B cell (primary cell): ENCODE measurements at regions not wholly inside any gene's neighbourhood (a gene's known extent, or its start where the extent isn't known, plus 50 kb on each side); places are given as distances from the start of the nearest gene placed in this dataset.

Source experiments
- ATAC-seq: fragments of 200-7000 bp; cut with Tn5 transposase; one replicate; pipeline ENCODE4 v1.10.0; 2021; ENCODE audit warnings: low read depth, mild to moderate bottlenecking, moderate number of reproducible peaks, moderate library complexity
- CTCF ChIA-PET: fragments of 350-600 bp; sonication (Branson Sonifier 250); formaldehyde crosslinking; loops from one replicate; lab custom pipeline; 2021; ENCODE audit warnings: antibody characterized with exemption, inconsistent platforms; lab: Charles Lee
- POLR2A ChIA-PET: fragments of 350-600 bp; sonication (Branson Sonifier 250); formaldehyde crosslinking; loops from one replicate; lab custom pipeline; 2021; ENCODE audit warnings: antibody characterized with exemption; lab: Charles Lee
- DNase-seq: peaks from one replicate; pipeline ENCODE4 v3.0.0; 2013
- H2AFZ ChIP-seq: 2 replicates; pipeline ENCODE4 v1.6.1; 2012; ENCODE audit warnings: mild to moderate bottlenecking, low read depth, low read length; ENCODE audit not compliant: insufficient read depth, poor library complexity, severe bottlenecking
- H3K27ac ChIP-seq, 2 donors: 1 replicate in 1 of 2; 2 replicates in 1 of 2; pipeline ENCODE4 v1.5.1; 2012 to 2013; ENCODE audit warnings: low read length in 2 of 2, mild to moderate bottlenecking in 2 of 2, moderate library complexity in 1 of 2
- H3K27me3 ChIP-seq, 4 experiments: fragments of 200-600 bp in 1 of 4; sonication (generic) in 1 of 4; replicated peaks in 1 of 4; 1 replicate in 2 of 4; 2 replicates in 2 of 4; pipeline versions ENCODE4 v1.6.1 to v1.7.0; 2013 to 2016; ENCODE audit warnings: low read length in 3 of 4, mild to moderate bottlenecking in 2 of 4, mixed read lengths in 1 of 4, moderate library complexity in 1 of 4; ENCODE audit not compliant: insufficient read depth in 4 of 4, control insufficient read depth in 3 of 4; ENCODE audit errors: control extremely low read depth in 1 of 4
- H3K36me3 ChIP-seq, 2 experiments: replicated peaks in 1 of 2; 1 replicate in 1 of 2; 2 replicates in 1 of 2; pipeline versions ENCODE4 v1.6.1 to v1.7.1; 2013; ENCODE audit warnings: low read length in 1 of 2; ENCODE audit not compliant: insufficient read depth in 2 of 2, control insufficient read depth in 1 of 2; ENCODE audit errors: control extremely low read depth in 1 of 2, extremely low read depth in 1 of 2
- H3K4me1 ChIP-seq, 2 donors: fragments of 200-600 bp in 1 of 2; sonication (generic) in 1 of 2; 1 replicate in 1 of 2; 2 replicates in 1 of 2; pipeline versions ENCODE4 v1.5.1 to v1.6.1; 2013 to 2017; ENCODE audit warnings: low read length in 2 of 2; ENCODE audit not compliant: control insufficient read depth in 2 of 2, insufficient read depth in 2 of 2
- H3K4me2 ChIP-seq: replicated peaks from 2 replicates; pipeline ENCODE3; 2012; ENCODE audit warnings: mild to moderate bottlenecking, low read depth, low read length; ENCODE audit not compliant: poor library complexity, severe bottlenecking
- H3K4me3 ChIP-seq, 5 experiments: fragments of 200-600 bp in 1 of 5; sonication (generic) in 1 of 5; 1 replicate in 3 of 5; 2 replicates in 2 of 5; pipeline versions ENCODE4 v1.5.1 to v1.7.0; 2011 to 2016; ENCODE audit warnings: low read length in 4 of 5, mild to moderate bottlenecking in 4 of 5, low read depth in 2 of 5, control low read depth in 1 of 5, moderate library complexity in 1 of 5; ENCODE audit not compliant: insufficient read depth in 1 of 5; ENCODE audit errors: control extremely low read depth in 1 of 5, extremely low read depth in 1 of 5
- H3K79me2 ChIP-seq: fragments of 200-600 bp; sonication (generic); one replicate; pipeline ENCODE4 v1.6.0; 2016; ENCODE audit warnings: low read length; ENCODE audit not compliant: control insufficient read depth, insufficient read depth
- H3K9ac ChIP-seq: fragments of 200-600 bp; sonication (generic); 2 replicates; pipeline ENCODE4 v1.6.1; 2017; ENCODE audit warnings: mild to moderate bottlenecking, low read length, moderate library complexity
- H3K9me3 ChIP-seq, 3 donors: one replicate each; pipeline versions ENCODE4 v1.6.1 to v1.7.1; 2013; ENCODE audit warnings: low read length in 2 of 3; ENCODE audit not compliant: control insufficient read depth in 2 of 3, insufficient read depth in 1 of 3; ENCODE audit errors: control extremely low read depth in 1 of 3
- H4K20me1 ChIP-seq: 2 replicates; pipeline ENCODE4 v1.6.0; 2012; ENCODE audit warnings: mild to moderate bottlenecking, low read length; ENCODE audit not compliant: insufficient read depth, control insufficient read depth, poor library complexity, severe bottlenecking
- H3K27ac Mint-ChIP-seq: one replicate; pipeline ENCODE4 v1.8.0; 2021; ENCODE audit warnings: mixed read lengths
- H3K27me3 Mint-ChIP-seq: one replicate; pipeline ENCODE4 v1.8.0; 2021; ENCODE audit warnings: mixed read lengths
- H3K4me1 Mint-ChIP-seq: one replicate; pipeline ENCODE4 v1.8.0; 2021; ENCODE audit warnings: mixed read lengths
- H3K4me3 Mint-ChIP-seq: one replicate; pipeline ENCODE4 v1.8.0; 2021; ENCODE audit warnings: mixed read lengths
- H3K9me3 Mint-ChIP-seq: one replicate; pipeline ENCODE4 v1.8.0; 2022; ENCODE audit warnings: mixed read lengths; ENCODE audit not compliant: insufficient read depth
- CTCF ChIP-seq: fragments of 200-600 bp; IDR thresholded peaks from one replicate; pipeline ENCODE4 v1.8.0; 2022; ENCODE audit warnings: antibody characterized with exemption, mild to moderate bottlenecking
- EZH2 ChIP-seq: IDR thresholded peaks from 2 replicates; pipeline ENCODE4 v1.6.1; 2012; ENCODE audit warnings: borderline replicate concordance, low read depth, mild to moderate bottlenecking, moderate library complexity, low read length; ENCODE audit not compliant: insufficient read depth, poor library complexity, severe bottlenecking
- WGBS: methylation state at CpG from one replicate; pipeline ENCODE4 v1.1.5; 2013; ENCODE audit warnings: missing lambda C conversion rate; ENCODE audit not compliant: insufficient coverage; 5-methylcytosine and 5-hydroxymethylcytosine counted together
- intact Hi-C: fragments of 100-400 bp; cut with micrococcal nuclease; formaldehyde crosslinking; loops from one replicate; pipeline ENCODE4 v1.10.0; 2022

DNA sequence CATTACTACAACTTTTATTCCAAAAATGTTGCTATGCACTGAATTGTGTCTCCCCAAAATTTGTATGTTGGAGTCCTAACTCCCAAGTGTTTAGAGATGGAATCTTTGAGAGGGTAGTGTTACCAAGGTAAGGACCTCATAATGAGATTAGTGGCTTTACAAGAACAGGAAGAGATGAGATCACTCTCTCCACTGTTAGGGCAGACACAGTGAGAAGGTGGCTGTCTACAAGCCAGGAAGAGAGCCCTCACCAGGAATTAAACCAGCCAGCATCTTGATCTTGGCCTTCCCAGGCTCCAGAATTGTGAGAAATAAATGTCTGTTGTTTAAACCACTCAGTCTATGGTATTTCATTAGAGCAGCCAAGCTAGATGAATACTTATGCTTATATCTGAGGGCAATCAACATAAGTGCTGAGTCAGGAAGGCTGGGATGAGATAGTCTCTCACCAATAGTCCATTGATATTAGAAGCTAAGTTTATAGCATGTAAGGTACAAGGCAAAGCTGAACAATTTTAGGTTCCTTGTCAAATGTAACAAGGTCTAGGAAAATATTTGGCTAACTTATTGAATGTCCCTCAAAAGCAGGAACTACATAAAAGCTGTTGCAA is 317.6 kb upstream of the REG3G start:
- Histone ChIP-seq H3K9me3 (peaks cover 0 to 3% (median 0%) of the 10 kb centered on the region in 3 donors), H3K9ac (no peak overlapping the region), H2AFZ (no peak overlapping the region), H4K20me1 (no peaks in the 10 kb centered on the region), H3K79me2 (no peaks in the 10 kb centered on the region), H3K27me3 (no peaks in the 10 kb centered on the region), H3K4me2 (no peak overlapping the region), H3K4me1 (no peaks in the 10 kb centered on the region), H3K27ac (no peak overlapping the region), H3K36me3 (no peaks in the 10 kb centered on the region), H3K4me3 (no peak overlapping the region)
- Mint-ChIP-seq H3K4me3 (no peak overlapping the region), H3K4me1 (no peaks in the 10 kb centered on the region), H3K9me3 (no peaks in the 10 kb centered on the region), H3K27ac (no peak overlapping the region), H3K27me3 (no peaks in the 10 kb centered on the region)
- ChIA-PET POLR2A (no interaction called here), CTCF (no interaction called here)
- intact Hi-C loops, result no loop called here
- ATAC-seq, result no peak
- TF ChIP-seq EZH2 (no peak), CTCF (no peak)
- no peak for DNase-seq

GRCh38 chr2:78710632-78711375 is 314.7 kb upstream of the REG3G start:
- Mint-ChIP-seq H3K27me3 (no peaks in the 10 kb centered on the region), H3K9me3 (no peaks in the 10 kb centered on the region), H3K4me1 (no peaks in the 10 kb centered on the region), H3K4me3 (no peak overlapping the region), H3K27ac (no peak overlapping the region)
- TF ChIP-seq CTCF (no peak), EZH2 (no peak)
- Histone ChIP-seq H3K4me2 (no peak overlapping the region), H3K79me2 (no peaks in the 10 kb centered on the region), H2AFZ (no peak overlapping the region), H3K9me3 (peaks cover 0 to 3% (median 0%) of the 10 kb centered on the region in 3 donors), H3K9ac (no peak overlapping the region), H3K36me3 (no peaks in the 10 kb centered on the region), H3K4me3 (no peak overlapping the region), H4K20me1 (no peaks in the 10 kb centered on the region), H3K27ac (no peak overlapping the region), H3K27me3 (no peaks in the 10 kb centered on the region), H3K4me1 (no peaks in the 10 kb centered on the region)
- ATAC-seq (no peak), DNase-seq (no peak)
- no CpG with 5 or more reads among the region's 1 CpG for WGBS
- ChIA-PET POLR2A (no interaction called here), CTCF (no interaction called here)
- intact Hi-C loops, result no loop called here
